ENCODE measurements at regions not wholly inside any gene's neighbourhood (a gene's known extent, or its start where the extent isn't known, plus 50 kb on each side); places are given as distances from the start of the nearest gene placed in this dataset.

DNA sequence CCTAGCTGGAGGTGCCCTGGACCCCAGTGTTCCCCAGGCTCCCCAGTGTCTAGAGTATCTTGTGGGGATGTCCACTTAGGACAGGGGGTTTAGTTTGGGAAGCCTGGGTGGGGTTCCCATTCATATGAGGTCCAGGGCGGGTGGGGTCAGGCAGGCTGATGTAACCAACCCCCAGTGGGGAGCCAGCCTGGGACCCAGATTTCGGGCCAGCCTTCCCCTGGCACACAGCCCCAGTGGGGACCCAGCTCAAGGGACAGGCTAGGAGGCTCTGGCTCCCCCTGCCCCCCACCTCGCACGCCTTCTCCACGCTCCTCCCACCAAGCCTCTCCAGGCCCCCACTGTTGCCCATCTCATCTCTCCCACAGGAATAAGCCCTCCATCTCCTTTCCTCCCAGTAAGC, 323.5 kb downstream of the UACA start:
- TF ChIP-seq, protein P1, sequence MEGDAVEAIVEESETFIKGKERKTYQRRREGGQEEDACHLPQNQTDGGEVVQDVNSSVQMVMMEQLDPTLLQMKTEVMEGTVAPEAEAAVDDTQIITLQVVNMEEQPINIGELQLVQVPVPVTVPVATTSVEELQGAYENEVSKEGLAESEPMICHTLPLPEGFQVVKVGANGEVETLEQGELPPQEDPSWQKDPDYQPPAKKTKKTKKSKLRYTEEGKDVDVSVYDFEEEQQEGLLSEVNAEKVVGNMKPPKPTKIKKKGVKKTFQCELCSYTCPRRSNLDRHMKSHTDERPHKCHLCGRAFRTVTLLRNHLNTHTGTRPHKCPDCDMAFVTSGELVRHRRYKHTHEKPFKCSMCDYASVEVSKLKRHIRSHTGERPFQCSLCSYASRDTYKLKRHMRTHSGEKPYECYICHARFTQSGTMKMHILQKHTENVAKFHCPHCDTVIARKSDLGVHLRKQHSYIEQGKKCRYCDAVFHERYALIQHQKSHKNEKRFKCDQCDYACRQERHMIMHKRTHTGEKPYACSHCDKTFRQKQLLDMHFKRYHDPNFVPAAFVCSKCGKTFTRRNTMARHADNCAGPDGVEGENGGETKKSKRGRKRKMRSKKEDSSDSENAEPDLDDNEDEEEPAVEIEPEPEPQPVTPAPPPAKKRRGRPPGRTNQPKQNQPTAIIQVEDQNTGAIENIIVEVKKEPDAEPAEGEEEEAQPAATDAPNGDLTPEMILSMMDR (conservative IDR thresholded peaks at IDR 0.05; ENCODE audit: low read depth, low read length): no peak
- TF ChIP-seq EZH2 (IDR thresholded peaks at IDR 0.05; ENCODE audit: borderline replicate concordance, low read depth, low read length, poor library complexity, severe bottlenecking): no peak

All from A673 (cell line).